ENCODE measurements at regions not wholly inside any gene's neighbourhood (a gene's known extent, or its start where the extent isn't known, plus 50 kb on each side); places are given as distances from the start of the nearest gene placed in this dataset.

DNA sequence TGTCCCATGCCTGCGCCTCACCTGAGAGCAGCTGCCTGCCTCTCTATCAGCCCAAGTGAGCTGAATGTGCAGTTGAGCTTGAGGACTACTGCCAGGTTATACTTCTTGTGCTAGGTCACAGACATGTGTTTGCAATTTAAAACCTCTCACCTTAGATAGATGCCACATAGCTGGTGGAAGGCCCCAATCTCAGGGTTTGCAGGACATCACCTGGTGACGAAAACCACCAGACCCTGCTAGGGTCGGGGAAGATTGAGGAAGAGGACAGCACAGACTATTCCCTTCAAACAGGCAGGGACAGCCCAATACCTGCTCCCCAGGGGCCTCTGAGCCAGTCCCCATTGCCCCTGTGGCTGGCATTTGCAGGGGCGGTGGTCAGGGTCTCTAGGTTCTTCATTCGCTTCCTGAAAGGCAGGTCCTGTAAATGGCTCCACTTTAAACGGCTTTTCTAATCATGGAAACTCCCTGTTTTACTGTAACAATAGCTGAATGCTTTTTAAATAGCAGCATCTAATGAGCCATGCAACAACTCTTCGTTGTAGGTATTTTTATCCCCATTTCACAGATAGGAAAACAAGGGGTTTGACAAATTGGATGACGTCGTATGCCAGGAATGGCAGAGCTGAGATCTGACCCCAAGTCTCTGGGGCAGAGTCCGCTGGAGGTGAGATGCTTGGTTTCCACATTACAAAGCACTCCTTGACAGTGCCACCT is 80.1 kb downstream of the EMX2 start (continued):
- no peak for TF ChIP-seq PRDM10 (tag by site-specific recombination; IDR thresholded peaks at IDR 0.05)
- no peak for TF ChIP-seq TRIM28 (IDR thresholded peaks at IDR 0.05; ENCODE audit: borderline replicate concordance, low read length)
- TF ChIP-seq KLF10 (tag by site-specific recombination; IDR thresholded peaks at IDR 0.05) = no peak

GRCh38 chr10:117626228-117626627 is 83.7 kb downstream of the EMX2 start:
- ChIA-PET POLR2A (no interaction called here), CTCF (no interaction called here)
- H3K4me1 ChIP-seq (ENCODE audit: control insufficient read depth, insufficient read depth, low read length) = no peaks in the 10 kb centered on the region
- no peaks in the 10 kb centered on the region for H3K36me3 ChIP-seq (ENCODE audit: control insufficient read depth in 2 of 2, insufficient read depth in 1 of 2, low read length in 2 of 2)
- TF ChIP-seq, protein P1, sequence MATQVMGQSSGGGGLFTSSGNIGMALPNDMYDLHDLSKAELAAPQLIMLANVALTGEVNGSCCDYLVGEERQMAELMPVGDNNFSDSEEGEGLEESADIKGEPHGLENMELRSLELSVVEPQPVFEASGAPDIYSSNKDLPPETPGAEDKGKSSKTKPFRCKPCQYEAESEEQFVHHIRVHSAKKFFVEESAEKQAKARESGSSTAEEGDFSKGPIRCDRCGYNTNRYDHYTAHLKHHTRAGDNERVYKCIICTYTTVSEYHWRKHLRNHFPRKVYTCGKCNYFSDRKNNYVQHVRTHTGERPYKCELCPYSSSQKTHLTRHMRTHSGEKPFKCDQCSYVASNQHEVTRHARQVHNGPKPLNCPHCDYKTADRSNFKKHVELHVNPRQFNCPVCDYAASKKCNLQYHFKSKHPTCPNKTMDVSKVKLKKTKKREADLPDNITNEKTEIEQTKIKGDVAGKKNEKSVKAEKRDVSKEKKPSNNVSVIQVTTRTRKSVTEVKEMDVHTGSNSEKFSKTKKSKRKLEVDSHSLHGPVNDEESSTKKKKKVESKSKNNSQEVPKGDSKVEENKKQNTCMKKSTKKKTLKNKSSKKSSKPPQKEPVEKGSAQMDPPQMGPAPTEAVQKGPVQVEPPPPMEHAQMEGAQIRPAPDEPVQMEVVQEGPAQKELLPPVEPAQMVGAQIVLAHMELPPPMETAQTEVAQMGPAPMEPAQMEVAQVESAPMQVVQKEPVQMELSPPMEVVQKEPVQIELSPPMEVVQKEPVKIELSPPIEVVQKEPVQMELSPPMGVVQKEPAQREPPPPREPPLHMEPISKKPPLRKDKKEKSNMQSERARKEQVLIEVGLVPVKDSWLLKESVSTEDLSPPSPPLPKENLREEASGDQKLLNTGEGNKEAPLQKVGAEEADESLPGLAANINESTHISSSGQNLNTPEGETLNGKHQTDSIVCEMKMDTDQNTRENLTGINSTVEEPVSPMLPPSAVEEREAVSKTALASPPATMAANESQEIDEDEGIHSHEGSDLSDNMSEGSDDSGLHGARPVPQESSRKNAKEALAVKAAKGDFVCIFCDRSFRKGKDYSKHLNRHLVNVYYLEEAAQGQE (tag by site-specific recombination; IDR thresholded peaks at IDR 0.05) = no peak
- TF ChIP-seq ZNF48 (tag by site-specific recombination; IDR thresholded peaks at IDR 0.05) (no peak), ZNF112 (tag by site-specific recombination; IDR thresholded peaks at IDR 0.05) (no peak), ZNF785 (tag by site-specific recombination; IDR thresholded peaks at IDR 0.05) (no peak), ZBTB7A (tag by site-specific recombination; IDR thresholded peaks at IDR 0.05; ENCODE audit: low read depth) (no peak), ZNF155 (tag by site-specific recombination; IDR thresholded peaks at IDR 0.05) (no peak), ZNF473 (tag by site-specific recombination; IDR thresholded peaks at IDR 0.05) (no peak), ZNF837 (tag by site-specific recombination; IDR thresholded peaks at IDR 0.05) (no peak), PRDM1 (tag by site-specific recombination; IDR thresholded peaks at IDR 0.05) (no peak), ZNF707 (tag by site-specific recombination; IDR thresholded peaks at IDR 0.05) (no peak), ZNF202 (tag by site-specific recombination; IDR thresholded peaks at IDR 0.05; ENCODE audit: borderline replicate concordance) (no peak), KLF9 (tag by site-specific recombination; IDR thresholded peaks at IDR 0.05; ENCODE audit: low read depth) (no peak), ZNF600 (tag by site-specific recombination; IDR thresholded peaks at IDR 0.05) (no peak), ZNF416 (tag by site-specific recombination; IDR thresholded peaks at IDR 0.05) (no peak)
- TF ChIP-seq, protein P2, sequence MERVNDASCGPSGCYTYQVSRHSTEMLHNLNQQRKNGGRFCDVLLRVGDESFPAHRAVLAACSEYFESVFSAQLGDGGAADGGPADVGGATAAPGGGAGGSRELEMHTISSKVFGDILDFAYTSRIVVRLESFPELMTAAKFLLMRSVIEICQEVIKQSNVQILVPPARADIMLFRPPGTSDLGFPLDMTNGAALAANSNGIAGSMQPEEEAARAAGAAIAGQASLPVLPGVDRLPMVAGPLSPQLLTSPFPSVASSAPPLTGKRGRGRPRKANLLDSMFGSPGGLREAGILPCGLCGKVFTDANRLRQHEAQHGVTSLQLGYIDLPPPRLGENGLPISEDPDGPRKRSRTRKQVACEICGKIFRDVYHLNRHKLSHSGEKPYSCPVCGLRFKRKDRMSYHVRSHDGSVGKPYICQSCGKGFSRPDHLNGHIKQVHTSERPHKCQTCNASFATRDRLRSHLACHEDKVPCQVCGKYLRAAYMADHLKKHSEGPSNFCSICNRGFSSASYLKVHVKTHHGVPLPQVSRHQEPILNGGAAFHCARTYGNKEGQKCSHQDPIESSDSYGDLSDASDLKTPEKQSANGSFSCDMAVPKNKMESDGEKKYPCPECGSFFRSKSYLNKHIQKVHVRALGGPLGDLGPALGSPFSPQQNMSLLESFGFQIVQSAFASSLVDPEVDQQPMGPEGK (tag by site-specific recombination; IDR thresholded peaks at IDR 0.05) = no peak
- TF ChIP-seq, protein P3, sequence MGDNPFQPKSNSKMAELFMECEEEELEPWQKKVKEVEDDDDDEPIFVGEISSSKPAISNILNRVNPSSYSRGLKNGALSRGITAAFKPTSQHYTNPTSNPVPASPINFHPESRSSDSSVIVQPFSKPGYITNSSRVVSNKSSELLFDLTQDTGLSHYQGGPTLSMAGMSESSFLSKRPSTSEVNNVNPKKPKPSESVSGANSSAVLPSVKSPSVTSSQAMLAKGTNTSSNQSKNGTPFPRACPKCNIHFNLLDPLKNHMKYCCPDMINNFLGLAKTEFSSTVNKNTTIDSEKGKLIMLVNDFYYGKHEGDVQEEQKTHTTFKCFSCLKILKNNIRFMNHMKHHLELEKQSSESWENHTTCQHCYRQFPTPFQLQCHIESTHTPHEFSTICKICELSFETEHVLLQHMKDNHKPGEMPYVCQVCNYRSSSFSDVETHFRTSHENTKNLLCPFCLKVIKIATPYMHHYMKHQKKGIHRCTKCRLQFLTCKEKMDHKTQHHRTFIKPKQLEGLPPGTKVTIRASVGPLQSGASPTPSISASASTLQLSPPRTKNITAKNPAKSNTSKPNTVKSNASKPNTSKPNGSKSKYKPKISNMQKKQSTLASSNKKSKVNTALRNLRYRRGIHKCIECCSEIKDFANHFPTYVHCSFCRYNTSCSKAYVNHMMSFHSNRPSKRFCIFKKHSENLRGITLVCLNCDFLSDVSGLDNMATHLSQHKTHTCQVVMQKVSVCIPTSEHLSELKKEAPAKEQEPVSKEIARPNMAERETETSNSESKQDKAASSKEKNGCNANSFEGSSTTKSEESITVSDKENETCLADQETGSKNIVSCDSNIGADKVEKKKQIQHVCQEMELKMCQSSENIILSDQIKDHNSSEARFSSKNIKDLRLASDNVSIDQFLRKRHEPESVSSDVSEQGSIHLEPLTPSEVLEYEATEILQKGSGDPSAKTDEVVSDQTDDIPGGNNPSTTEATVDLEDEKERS (tag by site-specific recombination; IDR thresholded peaks at IDR 0.05) = no peak
- no peaks in the 10 kb centered on the region for H3K9me3 ChIP-seq (ENCODE audit: control insufficient read depth, insufficient read depth, low read depth, low read length)
- no peak overlapping the region for H3K27ac ChIP-seq (ENCODE audit: extremely low read depth, low read depth, low read length)
- no peak overlapping the region for H3K4me3 ChIP-seq (ENCODE audit: low read depth, low read length)
